Activated naive CD8-positive, alpha-beta T cell treated with anti-CD3 and anti-CD28 coated beads, Interleukin-2, amount 50 U/mL, for 24 hours (primary cell): ENCODE measurements at regions not wholly inside any gene's neighbourhood (a gene's known extent, or its start where the extent isn't known, plus 50 kb on each side); places are given as distances from the start of the nearest gene placed in this dataset.
"Not testable (repeated sequence)": the region's sequence is repeated elsewhere in the genome, so short reads cannot be mapped to it uniquely, and the experiment has no call there.

Experiments
- ATAC-seq: fragments of 150-1000 bp; cut with Tn5 transposase; one replicate; pipeline ENCODE4 v1.10.0; 2021
- DNase-seq: peaks from one replicate; pipeline ENCODE4 v3.0.0; 2021
- H3K27ac Mint-ChIP-seq: one replicate; pipeline ENCODE4 v1.8.0; 2021; ENCODE audit warnings: mild to moderate bottlenecking, mixed read lengths
- H3K27me3 Mint-ChIP-seq: one replicate; pipeline ENCODE4 v1.8.0; 2021; ENCODE audit warnings: mixed read lengths
- H3K36me3 Mint-ChIP-seq: one replicate; pipeline ENCODE4 v1.8.0; 2021; ENCODE audit warnings: low read depth, mixed read lengths
- H3K4me1 Mint-ChIP-seq: one replicate; pipeline ENCODE4 v1.8.0; 2021; ENCODE audit warnings: mixed read lengths
- H3K4me3 Mint-ChIP-seq: one replicate; pipeline ENCODE4 v1.8.0; 2021; ENCODE audit warnings: mild to moderate bottlenecking, moderate library complexity, mixed read lengths
- H3K9me3 Mint-ChIP-seq: one replicate; pipeline ENCODE4 v1.8.0; 2021; ENCODE audit warnings: mixed read lengths

DNA sequence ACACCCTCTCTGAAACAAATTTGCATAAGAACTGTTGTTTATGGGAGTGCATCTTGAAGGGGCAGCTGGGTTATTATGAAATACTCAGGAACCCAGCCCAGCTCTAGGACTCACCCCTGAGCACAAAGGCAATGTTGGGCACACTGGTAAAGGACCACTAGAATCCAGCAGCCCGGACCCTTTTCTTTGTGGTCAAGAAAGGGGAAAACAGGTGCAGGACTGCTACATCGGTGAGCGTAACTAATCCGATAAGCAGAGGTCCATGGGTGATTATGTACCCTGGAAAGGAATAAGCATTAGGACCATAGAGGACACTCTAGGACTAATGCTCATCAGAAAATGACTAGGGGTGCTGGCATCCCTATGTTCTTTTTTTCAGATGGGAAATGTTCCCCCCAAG lies 185.0 kb upstream of the GPC6 start:
- not testable (repeated sequence) for H3K4me3 Mint-ChIP-seq, ATAC-seq, H3K27me3 Mint-ChIP-seq, H3K36me3 Mint-ChIP-seq, H3K4me1 Mint-ChIP-seq, H3K27ac Mint-ChIP-seq, DNase-seq, H3K9me3 Mint-ChIP-seq

DNA sequence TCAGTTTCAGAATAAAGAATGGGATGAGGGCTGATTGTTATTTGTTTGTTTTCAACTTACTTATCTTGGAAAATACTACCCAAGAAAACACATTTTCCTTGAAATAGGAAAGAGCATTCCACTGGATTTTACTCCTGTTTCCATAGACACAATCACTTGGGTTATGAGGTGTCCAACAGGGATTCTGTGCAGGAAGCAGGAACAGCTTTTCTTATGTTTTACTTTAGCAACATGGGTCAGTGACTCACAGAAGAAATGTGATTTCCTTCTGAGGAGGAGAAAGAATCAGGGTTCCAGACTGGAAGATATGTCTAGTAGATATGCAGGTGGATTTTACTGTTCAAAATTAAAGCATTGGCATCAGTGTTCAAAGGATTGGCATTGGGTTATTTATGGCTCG lies 180.8 kb upstream of the GPC6 start:
- no peaks in the 10 kb centered on the region for H3K27me3 Mint-ChIP-seq

DNA sequence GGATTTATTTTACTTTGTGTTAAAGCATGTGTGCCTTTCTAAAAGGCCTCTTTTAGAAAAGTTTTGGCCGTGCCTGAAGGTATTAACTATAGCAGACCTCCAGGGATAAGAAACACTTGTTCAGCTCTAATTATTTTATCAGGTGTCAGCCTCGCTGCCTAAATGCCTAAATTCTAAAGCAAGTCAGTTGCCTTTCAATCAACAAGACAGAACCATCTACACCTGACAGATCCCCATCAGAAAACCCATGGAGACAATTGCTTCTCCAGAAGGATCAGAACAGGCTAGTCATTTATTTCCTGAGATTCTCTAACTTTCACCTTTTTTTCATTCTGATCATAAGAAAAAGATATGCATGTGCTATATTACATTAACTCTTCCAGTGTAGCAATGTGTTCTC lies 171.4 kb upstream of the GPC6 start:
- no peaks in the 10 kb centered on the region for H3K4me1 Mint-ChIP-seq
- no peak overlapping the region for H3K4me3 Mint-ChIP-seq
- DNase-seq: no peak
- H3K27ac Mint-ChIP-seq: no peak overlapping the region
- no peaks in the 10 kb centered on the region for H3K27me3 Mint-ChIP-seq
- ATAC-seq: no peak
- H3K36me3 Mint-ChIP-seq: no peaks in the 10 kb centered on the region
- peaks cover 10% of the 10 kb centered on the region for H3K9me3 Mint-ChIP-seq

More for the DNA sequence above, 180.8 kb upstream of the GPC6 start:
- no peak for ATAC-seq
- no peak for DNase-seq
- Mint-ChIP-seq H3K4me1 (no peaks in the 10 kb centered on the region), H3K4me3 (no peak overlapping the region), H3K36me3 (no peaks in the 10 kb centered on the region), H3K27ac (no peak overlapping the region), H3K9me3 (peaks cover 9% of the 10 kb centered on the region)

DNA sequence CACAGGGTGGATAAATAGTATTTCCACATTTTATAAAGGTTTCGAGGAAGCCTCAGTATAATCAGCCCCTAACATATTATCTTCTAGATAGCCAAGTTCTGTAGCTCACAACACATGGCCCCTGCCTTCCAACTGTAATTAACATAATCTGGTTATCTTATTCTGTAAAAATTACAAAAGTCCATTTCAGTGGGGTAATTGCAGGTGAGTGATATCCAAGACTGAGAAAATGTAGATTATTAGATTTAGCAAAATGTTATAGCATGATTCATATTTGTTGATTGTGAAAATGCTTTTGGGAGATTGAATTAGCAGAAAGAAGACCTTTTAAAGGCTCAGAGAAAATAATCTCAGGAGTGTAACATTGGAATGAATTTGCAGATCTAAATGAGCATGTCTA lies 168.3 kb upstream of the GPC6 start:
- DNase-seq (no peak), ATAC-seq (no peak)
- Mint-ChIP-seq H3K4me3 (no peak overlapping the region), H3K4me1 (no peaks in the 10 kb centered on the region), H3K9me3 (peaks cover 4% of the 10 kb centered on the region), H3K36me3 (no peaks in the 10 kb centered on the region), H3K27me3 (no peaks in the 10 kb centered on the region), H3K27ac (no peak overlapping the region)

DNA sequence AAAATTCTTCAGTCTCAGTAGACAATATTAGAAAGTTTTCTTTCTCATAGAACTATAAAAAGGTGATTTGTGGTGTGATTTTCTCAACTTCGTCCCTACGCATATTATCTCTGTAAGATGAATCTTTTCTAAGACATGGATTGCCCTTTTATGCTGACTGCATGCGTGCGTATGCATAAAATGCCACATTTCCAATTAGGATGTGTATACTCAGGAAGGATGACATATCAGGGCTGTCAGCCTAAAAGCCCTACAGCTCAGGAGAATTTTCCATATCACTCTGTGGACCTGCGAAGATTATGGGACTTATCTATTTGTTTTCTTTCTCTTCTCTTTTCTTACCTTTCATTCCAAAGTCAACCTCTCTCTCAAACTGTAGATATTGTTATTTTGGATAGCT lies 166.5 kb upstream of the GPC6 start:
- Mint-ChIP-seq H3K27me3 (no peaks in the 10 kb centered on the region), H3K4me3 (no peak overlapping the region)

DNA sequence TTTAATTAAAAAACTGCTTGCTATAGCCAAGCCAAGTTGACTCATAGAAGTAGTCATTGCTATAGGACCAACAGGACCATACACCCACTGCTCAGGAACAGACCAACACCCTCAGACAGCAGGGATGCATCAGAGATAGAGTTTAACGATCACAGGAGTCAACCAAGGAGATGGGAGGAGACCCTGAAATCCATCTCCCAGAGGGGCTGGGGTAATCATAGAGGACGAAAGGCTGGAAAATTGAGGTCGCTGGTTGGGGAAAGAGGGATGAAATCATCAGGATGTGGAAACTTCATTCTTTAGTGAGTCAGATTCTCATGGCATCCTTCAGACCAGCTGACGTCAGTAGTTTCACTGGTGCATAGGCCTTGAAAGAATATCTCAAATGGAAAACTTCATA lies 160.4 kb upstream of the GPC6 start:
- DNase-seq: no peak
- Mint-ChIP-seq H3K27ac (no peak overlapping the region), H3K9me3 (peaks cover 12% of the 10 kb centered on the region), H3K4me1 (no peaks in the 10 kb centered on the region), H3K27me3 (no peaks in the 10 kb centered on the region), H3K36me3 (no peaks in the 10 kb centered on the region), H3K4me3 (no peak overlapping the region)
- no peak for ATAC-seq

More for the DNA sequence above, 166.5 kb upstream of the GPC6 start:
- ATAC-seq: no peak
- DNase-seq: no peak
- no peak overlapping the region for H3K27ac Mint-ChIP-seq
- H3K9me3 Mint-ChIP-seq: peaks cover 7% of the 10 kb centered on the region
- H3K36me3 Mint-ChIP-seq: no peaks in the 10 kb centered on the region
- H3K4me1 Mint-ChIP-seq: no peaks in the 10 kb centered on the region

DNA sequence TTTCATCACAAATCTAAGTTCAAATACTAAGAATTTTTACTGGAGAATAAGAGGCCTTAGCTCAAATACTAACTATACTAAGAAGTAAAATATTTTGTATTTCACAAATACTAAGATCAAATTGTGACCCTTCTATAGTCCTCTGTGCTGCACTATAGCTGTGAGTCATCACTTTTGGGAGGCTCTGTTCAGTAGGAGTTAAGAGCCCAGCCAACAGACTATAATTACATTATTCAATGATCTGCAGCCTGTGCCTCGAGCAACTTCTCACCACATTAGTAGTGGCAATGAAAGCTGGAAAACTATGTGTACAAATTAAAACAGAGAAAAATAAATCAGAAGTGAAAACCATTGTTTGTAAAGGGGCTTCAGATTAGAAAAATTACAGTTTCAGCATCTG lies 147.3 kb upstream of the GPC6 start:
- Mint-ChIP-seq H3K4me3 (no peak overlapping the region), H3K4me1 (no peaks in the 10 kb centered on the region), H3K27me3 (no peaks in the 10 kb centered on the region), H3K36me3 (no peaks in the 10 kb centered on the region), H3K9me3 (peaks cover 9% of the 10 kb centered on the region), H3K27ac (no peak overlapping the region)
- DNase-seq (no peak), ATAC-seq (no peak)

DNA sequence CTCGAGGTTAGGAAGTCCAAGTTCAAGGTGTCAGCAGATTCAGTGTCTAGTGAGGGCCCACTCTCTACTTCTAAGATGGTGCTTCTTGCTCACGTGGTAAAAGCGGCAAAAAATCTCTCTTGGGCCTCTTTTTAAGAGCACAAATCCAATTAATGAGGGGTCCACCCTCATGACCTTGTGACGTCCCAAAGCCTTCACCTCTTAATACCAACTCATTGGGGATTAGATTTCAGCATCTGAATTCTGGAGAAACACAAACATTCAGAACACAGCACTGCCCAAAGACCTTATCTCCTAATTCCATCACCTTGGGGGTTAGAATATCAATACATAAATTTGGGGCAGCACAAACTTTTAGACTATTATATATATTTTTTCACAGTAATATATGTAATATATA lies 146.4 kb upstream of the GPC6 start:
- peaks cover 9% of the 10 kb centered on the region for H3K9me3 Mint-ChIP-seq
- H3K27ac Mint-ChIP-seq: no peak overlapping the region
- no peak for DNase-seq
- H3K36me3 Mint-ChIP-seq: no peaks in the 10 kb centered on the region
- no peaks in the 10 kb centered on the region for H3K4me1 Mint-ChIP-seq
- no peak for ATAC-seq
- H3K27me3 Mint-ChIP-seq: no peaks in the 10 kb centered on the region
- H3K4me3 Mint-ChIP-seq: no peak overlapping the region

DNA sequence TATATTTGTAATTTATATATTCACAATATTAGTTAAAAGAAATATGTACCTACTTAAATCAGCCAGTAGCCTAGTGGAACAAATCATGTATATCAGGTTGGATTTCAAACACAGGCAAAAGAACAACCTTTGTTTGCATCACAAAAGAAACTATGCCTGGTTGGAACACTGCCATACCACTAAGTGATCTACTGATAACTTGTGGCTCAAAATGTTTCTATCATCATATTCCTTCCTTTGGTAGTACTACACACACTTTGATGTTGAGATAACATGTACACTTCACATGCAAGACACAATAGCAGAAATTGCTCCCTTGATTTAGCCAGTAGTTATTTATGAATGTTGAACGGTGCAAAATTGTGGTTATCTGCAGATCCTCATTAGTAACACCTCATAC lies 146.0 kb upstream of the GPC6 start:
- no peaks in the 10 kb centered on the region for H3K4me1 Mint-ChIP-seq
- no peaks in the 10 kb centered on the region for H3K36me3 Mint-ChIP-seq
- no peak overlapping the region for H3K27ac Mint-ChIP-seq
- H3K4me3 Mint-ChIP-seq: no peak overlapping the region
- ATAC-seq (no peak), DNase-seq (no peak)
- peaks cover 9% of the 10 kb centered on the region for H3K9me3 Mint-ChIP-seq
- no peaks in the 10 kb centered on the region for H3K27me3 Mint-ChIP-seq

DNA sequence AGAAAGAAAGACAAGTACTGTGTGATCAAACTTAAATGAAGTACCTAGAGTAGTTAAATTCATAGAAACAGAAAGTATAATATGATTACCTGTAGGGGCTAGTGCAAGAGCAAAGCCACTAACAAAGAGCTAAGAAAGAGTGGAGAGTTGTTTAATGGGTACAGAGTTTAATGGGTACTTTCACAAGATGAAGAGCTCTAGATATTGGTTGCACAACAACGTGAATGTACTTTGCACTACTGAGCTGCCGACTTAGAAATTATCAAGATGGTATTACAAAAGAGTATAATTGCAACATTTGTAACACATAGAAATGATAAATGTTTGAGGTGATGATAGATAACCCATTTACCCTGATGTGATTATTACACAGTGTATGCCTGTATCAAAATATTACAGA lies 140.3 kb upstream of the GPC6 start:
- peaks cover 9% of the 10 kb centered on the region for H3K9me3 Mint-ChIP-seq
- ATAC-seq: no peak
- DNase-seq: no peak

DNA sequence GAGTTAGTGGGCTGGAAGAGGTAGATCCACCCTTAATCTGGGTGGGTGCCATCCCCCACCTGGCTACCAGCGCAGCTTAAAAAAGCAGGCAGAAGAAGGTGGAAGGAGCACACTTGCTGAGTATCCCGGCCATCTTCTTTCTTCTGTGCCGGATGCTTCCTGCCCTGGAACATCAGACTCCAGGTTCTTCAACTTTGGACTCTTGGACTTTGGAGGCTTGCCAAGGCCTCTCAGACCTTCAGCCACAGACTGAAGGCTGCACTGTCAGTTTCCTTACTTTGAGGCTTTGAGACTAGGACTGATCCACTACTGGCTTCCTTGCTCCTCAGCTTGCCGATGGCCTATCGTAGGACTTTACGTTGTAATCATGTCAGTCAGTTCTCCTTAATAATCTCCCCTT lies 127.6 kb upstream of the GPC6 start:
- Mint-ChIP-seq H3K4me1 (no peaks in the 10 kb centered on the region), H3K4me3 (no peak overlapping the region), H3K27ac (no peak overlapping the region), H3K27me3 (no peaks in the 10 kb centered on the region), H3K9me3 (no peaks in the 10 kb centered on the region), H3K36me3 (no peaks in the 10 kb centered on the region)
- ATAC-seq (no peak), DNase-seq (no peak)

More for the DNA sequence above, 140.3 kb upstream of the GPC6 start:
- H3K27me3 Mint-ChIP-seq: no peaks in the 10 kb centered on the region
- no peaks in the 10 kb centered on the region for H3K36me3 Mint-ChIP-seq
- H3K4me3 Mint-ChIP-seq: no peak overlapping the region
- H3K27ac Mint-ChIP-seq: no peak overlapping the region
- no peaks in the 10 kb centered on the region for H3K4me1 Mint-ChIP-seq

DNA sequence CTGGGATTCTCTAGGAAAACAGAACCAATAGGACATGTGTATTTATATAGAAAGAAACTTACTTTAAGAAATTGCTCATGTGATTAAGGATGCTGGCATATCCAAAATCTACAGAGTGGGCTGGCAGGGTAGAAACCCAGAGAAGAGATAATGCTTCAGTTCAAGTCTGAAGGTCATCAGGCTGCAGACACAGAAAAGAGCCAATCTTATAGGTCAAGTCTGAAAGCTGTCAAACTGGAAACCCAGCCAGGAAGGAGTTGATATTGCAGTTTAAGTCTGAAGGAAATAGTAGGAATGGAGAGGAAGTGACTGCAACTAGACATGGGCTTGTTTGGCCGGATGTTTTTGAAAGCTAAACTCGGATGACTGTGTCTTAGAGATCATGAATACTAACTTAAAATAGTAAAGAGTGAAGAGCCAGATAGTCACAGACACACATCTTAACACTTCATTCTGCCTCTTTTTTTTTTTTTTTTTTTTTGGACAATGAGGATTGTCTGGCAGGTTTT lies 125.3 kb upstream of the GPC6 start:
- Mint-ChIP-seq H3K27me3 (no peaks in the 10 kb centered on the region), H3K27ac (no peak overlapping the region), H3K9me3 (no peaks in the 10 kb centered on the region), H3K4me3 (no peak overlapping the region), H3K36me3 (no peaks in the 10 kb centered on the region), H3K4me1 (no peaks in the 10 kb centered on the region)
- DNase-seq (no peak), ATAC-seq (no peak)

DNA sequence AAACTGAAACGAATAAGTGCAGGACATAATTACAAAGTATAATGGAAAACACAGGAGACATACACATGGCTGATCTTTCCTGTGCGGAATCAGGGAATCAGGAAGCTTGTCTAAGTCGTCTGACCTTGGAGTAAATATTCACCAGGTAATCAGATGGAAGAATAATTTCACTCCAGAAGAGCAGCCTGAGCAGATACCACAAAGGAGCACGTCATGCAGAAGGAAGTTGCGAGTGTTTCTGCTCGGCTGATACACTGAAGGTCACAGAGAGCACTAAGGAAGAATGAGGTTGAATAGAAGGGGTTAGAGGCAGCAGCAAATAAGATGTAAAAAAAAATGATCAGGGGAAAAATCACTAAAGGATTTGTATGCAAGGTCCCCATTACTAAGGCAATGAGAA lies 122.3 kb upstream of the GPC6 start:
- Mint-ChIP-seq H3K27ac (no peak overlapping the region), H3K9me3 (no peaks in the 10 kb centered on the region), H3K4me3 (no peak overlapping the region), H3K4me1 (no peaks in the 10 kb centered on the region), H3K27me3 (no peaks in the 10 kb centered on the region), H3K36me3 (no peaks in the 10 kb centered on the region)
- no peak for DNase-seq
- ATAC-seq: no peak

DNA sequence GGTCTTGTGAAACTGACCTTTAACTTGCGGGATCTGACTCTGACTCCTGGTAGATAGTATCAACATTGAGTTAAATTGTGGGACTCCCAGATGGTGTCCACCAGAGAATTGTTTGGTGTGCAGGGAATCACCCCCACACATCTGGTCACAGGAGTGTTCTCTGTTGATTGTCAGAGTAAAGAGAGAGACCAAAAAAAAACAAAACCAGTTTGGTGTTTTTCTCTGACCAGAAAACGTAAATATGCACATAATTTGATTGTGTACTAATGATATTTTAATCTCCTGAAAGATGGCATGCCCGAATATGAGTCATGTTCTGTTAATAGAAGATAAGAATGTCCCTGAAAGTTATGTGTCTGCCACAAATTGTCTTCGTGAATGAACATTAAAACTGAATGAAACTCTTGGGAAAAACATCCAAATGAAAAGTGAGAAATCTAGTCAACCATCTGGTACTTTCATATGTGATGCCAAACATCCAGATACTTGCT lies 118.5 kb upstream of the GPC6 start:
- no peak overlapping the region for H3K4me3 Mint-ChIP-seq
- H3K36me3 Mint-ChIP-seq: no peaks in the 10 kb centered on the region
- H3K4me1 Mint-ChIP-seq: no peaks in the 10 kb centered on the region
- no peak overlapping the region for H3K27ac Mint-ChIP-seq
- H3K9me3 Mint-ChIP-seq: no peaks in the 10 kb centered on the region
- no peaks in the 10 kb centered on the region for H3K27me3 Mint-ChIP-seq
- ATAC-seq (no peak), DNase-seq (no peak)

DNA sequence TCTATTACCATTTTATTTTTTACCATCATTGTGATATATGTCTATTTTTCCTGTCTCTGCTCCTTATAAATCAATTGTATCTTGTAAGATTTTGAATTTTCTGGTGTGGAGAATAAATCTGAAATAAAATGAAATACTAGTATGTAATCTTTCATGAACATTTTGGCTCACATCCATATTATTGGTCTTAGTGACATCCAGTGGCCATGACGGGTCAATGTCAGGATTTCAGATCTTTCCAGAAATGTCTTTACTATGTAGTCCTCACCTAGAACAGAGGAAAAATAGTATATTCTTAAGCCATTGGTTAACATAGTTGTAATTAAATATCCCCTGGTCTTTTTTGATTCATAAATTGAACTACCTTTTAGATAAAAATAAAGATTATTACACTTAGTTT lies 109.8 kb upstream of the GPC6 start:
- no peak for ATAC-seq
- DNase-seq: no peak
- peaks cover 19% of the 10 kb centered on the region for H3K9me3 Mint-ChIP-seq
- H3K36me3 Mint-ChIP-seq: no peaks in the 10 kb centered on the region
- H3K27ac Mint-ChIP-seq: no peak overlapping the region
- H3K4me3 Mint-ChIP-seq: no peak overlapping the region
- no peaks in the 10 kb centered on the region for H3K4me1 Mint-ChIP-seq
- no peaks in the 10 kb centered on the region for H3K27me3 Mint-ChIP-seq

DNA sequence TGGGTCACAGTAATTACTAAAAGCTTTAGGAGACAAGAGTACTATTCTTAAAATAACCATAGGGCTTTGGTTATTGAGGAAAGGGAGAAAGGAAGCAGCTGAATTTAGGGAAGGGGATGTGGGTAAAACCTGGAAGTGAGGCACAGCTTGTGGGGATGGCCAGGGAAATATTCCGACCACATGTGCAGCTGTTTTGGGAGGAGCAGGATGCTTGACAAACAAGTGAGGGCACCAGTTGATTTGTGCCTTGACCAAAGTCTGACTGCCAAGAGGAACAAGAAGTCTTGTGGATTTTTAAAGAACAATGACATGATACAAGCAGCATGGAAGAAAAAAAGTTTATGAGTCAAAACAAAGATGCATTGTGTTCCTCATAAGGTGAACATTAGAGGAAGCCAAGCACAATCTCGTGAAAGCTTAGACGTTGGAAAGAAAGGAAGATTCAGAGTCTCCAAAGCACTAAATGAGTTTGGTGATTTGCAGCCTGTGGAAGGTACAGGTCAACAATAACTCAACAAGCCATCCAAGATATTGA lies 108.5 kb upstream of the GPC6 start:
- Mint-ChIP-seq H3K4me1 (no peaks in the 10 kb centered on the region), H3K4me3 (no peak overlapping the region), H3K9me3 (peaks cover 19% of the 10 kb centered on the region), H3K27me3 (no peaks in the 10 kb centered on the region), H3K27ac (no peak overlapping the region), H3K36me3 (no peaks in the 10 kb centered on the region)
- ATAC-seq: no peak
- no peak for DNase-seq
